GM19193 (cell line): ENCODE measurements at regions not wholly inside any gene's neighbourhood (a gene's known extent, or its start where the extent isn't known, plus 50 kb on each side); places are given as distances from the start of the nearest gene placed in this dataset.

Source experiments
- POLR2A ChIP-seq: IDR thresholded peaks from 4 replicates; pipeline ENCODE4 v1.6.1; 2011; ENCODE audit not compliant: insufficient read depth, insufficient read length; ENCODE audit errors: extremely low read depth

- TF ChIP-seq POLR2A, result no peak
Observed at GRCh38 chr3:106183762-106184391, 315.1 kb upstream of the CBLB start.

GRCh38 chr3:106184540-106185457 is 316.0 kb upstream of the CBLB start:
- TF ChIP-seq POLR2A, result no peak

- TF ChIP-seq POLR2A, result no peak
Observed at GRCh38 chr3:106185949-106186348, 317.1 kb upstream of the CBLB start.

GRCh38 chr3:106190296-106190695 is 321.5 kb upstream of the CBLB start:
- TF ChIP-seq POLR2A, result no peak

GRCh38 chr3:106191211-106191610 is 322.4 kb upstream of the CBLB start:
- TF ChIP-seq POLR2A, result no peak

- TF ChIP-seq POLR2A, result no peak
Observed at GRCh38 chr3:106191913-106192312, 323.1 kb upstream of the CBLB start.

- TF ChIP-seq POLR2A, result no peak
Observed at GRCh38 chr3:106193876-106194275, 325.1 kb upstream of the CBLB start.

- TF ChIP-seq POLR2A, result no peak
Observed at GRCh38 chr3:106194726-106195125, 325.9 kb upstream of the CBLB start.

GRCh38 chr3:106197532-106198194 is 328.9 kb upstream of the CBLB start:
- TF ChIP-seq POLR2A, result no peak

- TF ChIP-seq POLR2A, result no peak
Observed at GRCh38 chr3:106204160-106204868, 335.5 kb upstream of the CBLB start.

- no peak for TF ChIP-seq POLR2A
Observed at GRCh38 chr3:106206146-106206545, 337.3 kb upstream of the CBLB start.

- TF ChIP-seq POLR2A, result no peak
Observed at GRCh38 chr3:106206613-106207012, 337.8 kb upstream of the CBLB start.

GRCh38 chr3:106208251-106208650 is 339.4 kb upstream of the CBLB start:
- no peak for TF ChIP-seq POLR2A

GRCh38 chr3:106208967-106209366 is 340.2 kb upstream of the CBLB start:
- TF ChIP-seq POLR2A, result no peak

- TF ChIP-seq POLR2A, result no peak
Observed at GRCh38 chr3:106209482-106209881, 340.7 kb upstream of the CBLB start.
